Stimulated activated CD8-positive, alpha-beta memory T cell treated with anti-CD3 and anti-CD28 coated beads, Interleukin-12 subunit alpha, Interleukin-12 subunit beta, amount 100 ng/mL, for 24 hours (primary cell): ENCODE measurements at regions not wholly inside any gene's neighbourhood (a gene's known extent, or its start where the extent isn't known, plus 50 kb on each side); places are given as distances from the start of the nearest gene placed in this dataset.
"Not testable (repeated sequence)": the region's sequence is repeated elsewhere in the genome, so short reads cannot be mapped to it uniquely, and the experiment has no call there.

ENCODE experiments used
- DNase-seq: peaks from one replicate; pipeline ENCODE4 v3.0.0-alpha.2; 2020; ENCODE audit errors: extremely low read depth

DNA sequence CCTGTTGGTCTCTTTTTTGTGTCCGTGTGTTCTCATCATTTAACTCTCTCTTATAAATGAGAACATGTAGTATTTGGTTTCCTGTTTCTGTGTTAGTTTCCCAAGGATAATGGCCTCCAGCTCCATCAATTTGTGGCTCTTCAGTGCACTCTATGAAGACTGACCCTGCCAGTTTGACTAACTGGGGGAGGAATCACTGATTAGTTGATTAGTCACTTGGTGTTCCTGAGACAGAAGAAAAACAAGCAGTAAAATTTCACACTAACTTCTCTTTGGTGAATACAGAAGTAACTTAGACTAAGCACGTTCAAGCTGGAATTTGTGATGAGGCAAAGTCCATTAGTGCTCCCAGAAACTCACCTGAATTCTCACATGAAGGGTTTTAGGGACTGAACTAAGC, 495.8 kb upstream of the RORB start:
- DNase-seq: no peak

DNA sequence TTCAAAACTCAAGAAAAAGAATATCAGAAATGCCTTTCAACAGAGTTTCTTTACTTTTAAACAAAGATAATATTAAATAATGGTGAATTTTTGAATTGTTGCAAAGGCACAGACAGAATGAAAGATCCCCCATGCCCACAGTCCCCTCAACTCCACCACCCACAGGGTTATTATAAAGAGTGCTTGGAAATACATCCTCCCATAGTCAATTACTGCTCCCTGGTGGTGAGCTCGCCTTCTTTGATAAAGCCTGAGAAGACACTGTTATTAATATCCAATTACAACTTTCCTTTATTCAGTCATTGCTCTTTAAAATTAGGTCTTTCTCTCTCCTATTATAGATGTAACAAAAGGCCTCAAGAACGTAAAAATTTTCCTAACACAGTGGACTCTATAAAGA, 490.2 kb upstream of the RORB start:
- no peak for DNase-seq

DNA sequence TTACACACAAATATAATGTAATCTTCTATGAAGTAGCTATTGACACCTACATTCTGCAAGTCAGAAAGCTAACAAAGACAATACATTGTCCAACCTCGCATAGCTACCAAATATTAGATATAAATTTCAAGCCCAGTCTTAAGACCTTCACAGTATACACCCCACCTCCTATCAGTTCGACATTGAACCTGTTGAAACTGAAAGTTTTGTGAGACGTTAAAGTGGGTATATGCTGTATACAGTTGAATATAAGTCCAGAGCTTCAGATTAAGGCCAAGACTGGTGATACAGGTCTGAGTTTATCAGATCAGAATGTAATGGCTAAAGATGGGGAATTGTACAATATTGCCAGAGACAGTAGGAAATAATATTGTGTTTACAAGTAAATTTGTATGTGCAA, 489.3 kb upstream of the RORB start:
- no peak for DNase-seq

DNA sequence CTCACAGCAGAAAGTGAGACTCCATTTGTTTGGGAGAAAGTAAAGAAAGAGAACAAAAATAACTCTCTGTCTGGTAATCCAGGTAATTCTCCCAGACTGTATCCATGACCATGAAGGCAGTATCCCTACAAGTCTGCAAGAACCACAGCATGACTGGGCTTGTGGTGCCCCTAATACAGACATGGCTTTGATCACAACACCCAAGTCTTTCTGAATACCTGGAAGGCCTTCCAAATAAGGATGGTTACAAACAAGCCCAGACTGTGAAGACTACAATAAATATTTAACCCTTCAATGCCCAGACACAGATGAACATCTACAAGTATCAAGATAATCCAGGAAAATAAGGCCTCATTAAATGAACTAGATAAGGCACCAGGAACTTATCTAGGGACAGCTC, 481.1 kb upstream of the RORB start:
- DNase-seq: no peak

DNA sequence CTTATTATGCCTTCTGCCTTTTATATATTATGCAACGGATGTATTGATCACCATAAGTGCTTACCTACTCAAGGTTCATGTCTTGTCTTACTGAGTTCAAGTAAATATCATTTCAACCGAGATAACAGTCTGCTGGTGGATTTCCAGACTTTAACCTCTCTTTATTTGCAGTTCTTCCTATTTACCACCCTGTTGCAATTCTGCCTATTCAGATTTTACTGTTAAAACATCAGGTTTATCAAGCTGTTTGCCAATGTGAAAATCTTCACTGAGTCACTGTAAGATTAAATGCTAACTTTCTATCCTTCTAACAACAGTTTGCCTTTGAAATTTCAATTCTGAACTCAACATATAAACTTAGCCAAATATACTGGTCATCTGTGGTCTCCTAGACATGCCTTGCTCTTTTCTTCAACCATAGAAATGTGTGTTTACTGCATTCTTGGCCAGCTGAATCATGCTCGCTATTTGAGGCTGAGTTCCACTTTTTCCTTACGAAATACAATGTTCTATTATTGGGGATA, 471.7 kb upstream of the RORB start:
- no peak for DNase-seq

DNA sequence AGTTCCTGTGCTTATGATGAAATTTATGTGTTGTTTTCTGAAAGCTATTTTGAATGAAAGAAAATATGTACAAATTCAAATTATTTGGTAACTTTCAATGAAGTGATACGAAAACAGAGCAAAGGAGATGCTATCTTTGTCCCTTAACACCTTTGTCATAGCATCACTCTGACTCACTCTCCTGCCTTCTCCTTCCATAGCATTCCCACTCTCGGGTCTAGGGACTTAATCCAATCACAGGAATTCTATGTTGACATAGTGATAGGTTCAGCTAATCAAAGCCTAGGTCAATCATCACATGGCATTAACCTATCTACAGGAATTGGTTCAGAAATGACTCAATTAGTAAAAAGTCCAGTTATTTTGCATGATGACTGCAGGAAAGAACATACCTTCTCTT, 464.7 kb upstream of the RORB start:
- no peak for DNase-seq

DNA sequence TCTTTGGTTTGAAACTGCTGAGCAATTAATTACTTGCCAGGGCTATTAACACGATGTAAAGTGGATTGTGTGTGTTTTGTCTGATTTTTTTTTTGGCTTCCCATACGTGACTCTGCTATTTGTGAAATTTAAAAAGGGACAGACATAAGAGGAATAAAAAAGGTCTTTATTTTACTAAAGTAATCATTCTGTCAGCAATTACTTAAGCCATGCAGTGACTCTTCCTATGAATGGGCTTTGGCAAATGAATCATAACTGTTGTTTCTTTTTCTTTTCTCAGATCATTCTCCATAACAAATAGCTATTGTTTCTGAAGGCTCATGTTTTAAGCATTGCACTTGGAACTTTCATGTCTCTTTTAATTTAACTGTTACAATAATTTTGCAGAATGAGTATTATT, 461.3 kb upstream of the RORB start:
- no peak for DNase-seq

DNA sequence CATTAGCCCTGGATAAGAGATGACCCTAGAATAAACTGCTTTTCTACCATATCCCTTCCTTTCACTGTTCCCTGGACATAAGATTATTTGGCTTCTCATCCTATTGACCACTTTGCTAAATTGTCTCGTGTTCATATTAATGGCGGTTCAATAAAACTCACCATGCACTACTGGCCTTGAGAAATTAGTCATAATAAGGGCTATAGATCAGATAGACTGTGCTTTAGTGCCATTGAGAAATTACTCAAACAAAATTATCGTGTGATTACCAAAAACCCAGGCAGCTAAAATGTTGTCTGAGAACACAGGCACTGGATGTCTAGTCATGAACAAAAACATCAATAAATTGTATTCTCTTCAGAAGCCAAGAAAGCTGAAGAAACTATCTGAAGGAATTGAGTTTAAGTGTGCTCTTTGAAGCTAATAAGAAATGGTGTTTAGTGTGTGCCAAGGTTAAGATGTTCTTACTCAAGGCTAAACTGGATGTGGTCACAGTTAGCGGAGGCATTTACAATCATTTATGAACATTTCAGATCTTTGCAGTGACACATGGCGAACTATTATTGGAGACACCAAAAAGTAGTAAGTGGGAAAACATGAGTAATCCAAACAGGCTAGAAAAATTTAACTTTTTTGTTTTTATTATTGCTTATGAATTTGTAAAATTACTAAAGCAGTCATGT, 460.4 kb upstream of the RORB start:
- DNase-seq: no peak

DNA sequence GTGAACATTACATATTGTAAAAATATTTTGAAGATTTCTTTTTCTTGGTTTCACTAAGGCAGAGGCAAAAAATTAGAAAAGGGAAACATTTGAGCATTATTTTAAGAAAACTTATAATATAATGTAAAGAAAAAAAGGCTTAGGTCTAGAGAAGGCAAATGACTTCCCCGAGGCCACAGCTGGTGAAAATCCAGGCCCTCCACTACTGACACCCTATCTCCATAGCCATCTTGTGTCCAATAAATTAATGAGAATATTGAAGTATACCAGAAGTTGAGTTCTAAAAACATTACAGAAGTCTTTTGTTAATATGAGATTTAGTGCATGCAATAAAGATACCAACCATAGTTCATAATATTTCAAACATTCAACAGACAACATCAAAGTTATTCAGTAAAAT, 459.9 kb upstream of the RORB start:
- no peak for DNase-seq

DNA sequence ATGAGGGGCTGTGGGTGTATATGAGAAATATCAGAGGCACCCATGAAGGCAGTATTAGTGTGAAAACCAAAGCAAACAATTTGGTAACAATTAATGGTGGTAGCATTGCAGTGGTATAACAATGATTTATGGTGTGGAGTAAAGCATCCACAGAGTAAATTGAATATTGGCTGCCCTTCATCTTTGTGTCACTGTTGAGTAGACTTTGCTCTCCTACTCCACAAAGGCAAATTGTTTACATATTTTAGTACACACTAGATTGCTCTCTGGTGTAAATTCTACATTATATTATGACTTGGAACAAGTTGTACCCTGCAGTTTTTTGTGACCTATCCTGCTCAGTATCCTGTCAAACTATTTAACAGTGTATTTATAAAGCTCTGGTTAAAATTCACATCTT, 455.5 kb upstream of the RORB start:
- no peak for DNase-seq

DNA sequence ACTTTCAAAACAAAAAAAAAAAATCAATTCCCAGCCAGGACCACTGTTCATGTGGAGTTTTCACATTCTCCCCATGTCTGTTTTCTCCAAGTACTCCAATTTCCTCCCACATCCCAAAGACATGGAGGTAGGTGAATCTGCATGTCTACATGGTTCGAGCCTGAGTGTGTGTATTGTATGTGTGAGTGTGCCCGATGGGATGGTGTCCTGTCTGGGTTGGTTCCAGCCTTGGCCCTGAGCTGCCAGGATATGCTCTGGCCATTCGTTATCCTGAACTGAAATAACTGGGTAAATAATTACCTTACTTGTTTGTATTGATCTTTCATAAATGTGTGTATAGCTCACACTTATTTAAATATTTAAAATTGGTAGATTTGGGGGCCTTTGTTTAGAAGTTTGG, 452.3 kb upstream of the RORB start:
- no peak for DNase-seq

DNA sequence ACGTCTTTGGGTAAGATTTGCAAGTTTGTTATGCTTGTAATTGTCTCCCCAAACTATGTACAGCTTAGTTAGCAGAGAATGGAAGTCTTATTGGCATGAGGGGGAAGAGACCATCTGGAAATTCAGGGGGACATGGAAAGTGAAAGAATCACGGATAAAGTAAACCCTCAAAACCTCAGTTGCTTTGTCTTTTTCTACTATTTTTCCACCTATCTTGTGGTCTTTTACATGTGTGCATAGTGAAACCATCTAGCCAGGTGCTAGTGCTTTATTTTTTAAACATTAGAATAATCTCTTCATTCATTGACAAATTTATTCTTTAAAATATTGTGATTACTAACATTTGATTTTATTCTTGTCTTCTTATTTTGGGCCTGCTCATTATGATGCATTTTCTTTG, 441.1 kb upstream of the RORB start:
- no peak for DNase-seq

DNA sequence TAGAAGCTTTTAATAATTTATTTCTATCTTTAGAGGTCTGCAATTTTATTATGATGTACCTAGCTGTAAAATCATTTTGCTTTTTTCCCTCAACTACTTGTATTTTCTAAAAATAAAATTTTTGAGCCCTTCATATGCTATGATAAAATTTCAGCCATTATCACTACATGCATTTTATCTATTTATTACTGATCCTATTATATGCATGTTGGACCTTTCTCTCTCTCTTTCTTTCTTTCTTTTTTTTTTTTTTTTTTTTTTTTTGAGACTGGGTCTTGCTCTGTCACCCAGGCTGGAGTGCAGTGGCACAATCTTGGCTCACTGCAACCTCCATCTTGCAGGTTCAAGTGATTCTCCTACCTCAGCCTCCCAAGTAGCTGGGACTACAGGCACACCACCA, 440.1 kb upstream of the RORB start:
- DNase-seq: not testable (repeated sequence)

DNA sequence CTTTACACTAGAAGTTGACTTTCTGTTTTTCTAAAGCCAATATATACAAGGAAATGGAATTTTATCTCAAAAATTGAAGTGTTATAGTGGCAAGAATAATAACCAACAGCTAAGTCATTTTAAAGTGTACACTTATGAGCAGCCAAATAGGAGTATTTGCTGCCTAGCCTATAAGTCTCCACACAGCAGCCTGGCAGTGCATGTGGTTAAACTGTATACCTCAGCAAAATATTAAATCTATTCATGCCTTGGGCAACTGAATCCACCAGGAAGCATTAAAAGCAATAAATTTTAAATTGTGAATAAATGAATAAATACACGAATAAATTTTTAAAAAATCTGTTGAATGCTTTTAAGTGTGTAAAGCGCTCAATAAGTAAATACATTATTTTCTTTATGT, 432.4 kb upstream of the RORB start:
- no peak for DNase-seq

DNA sequence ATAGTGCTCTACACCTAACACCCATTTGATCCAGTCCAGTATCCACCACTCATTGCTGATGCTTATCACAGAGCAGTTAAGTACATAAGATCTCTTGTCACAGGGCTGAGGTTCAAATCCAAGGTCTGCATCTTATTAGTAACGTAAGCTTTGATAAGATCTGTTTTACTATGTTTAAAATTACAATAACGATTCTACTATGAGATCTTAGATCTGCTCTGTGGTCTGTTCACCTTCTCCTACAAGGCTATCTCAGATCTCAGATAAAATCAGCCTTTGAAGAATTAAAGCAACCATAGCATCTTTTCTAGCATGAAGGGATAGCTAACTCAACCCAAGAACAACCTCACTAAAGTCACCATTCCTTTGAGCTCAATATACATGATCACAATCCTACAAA, 431.0 kb upstream of the RORB start:
- no peak for DNase-seq

DNA sequence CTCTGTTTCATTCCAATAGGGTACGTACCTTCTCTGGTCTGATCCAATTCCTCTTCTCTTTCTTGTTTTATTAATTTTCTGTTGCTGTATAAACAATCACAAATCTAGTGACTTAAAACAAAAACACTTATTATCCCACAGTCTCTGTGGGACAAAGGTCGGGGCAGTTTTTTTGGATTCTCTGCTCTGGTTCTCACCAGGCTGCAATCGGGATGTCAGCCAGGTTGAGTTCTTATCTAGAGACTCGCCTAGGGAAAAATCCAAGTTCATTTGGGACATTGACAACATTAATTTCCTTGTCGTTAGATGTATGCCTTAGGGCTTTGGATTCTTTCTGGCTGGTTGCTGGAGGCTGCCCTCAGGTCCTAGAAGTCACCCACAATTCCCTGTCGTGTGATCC, 430.5 kb upstream of the RORB start:
- no peak for DNase-seq

DNA sequence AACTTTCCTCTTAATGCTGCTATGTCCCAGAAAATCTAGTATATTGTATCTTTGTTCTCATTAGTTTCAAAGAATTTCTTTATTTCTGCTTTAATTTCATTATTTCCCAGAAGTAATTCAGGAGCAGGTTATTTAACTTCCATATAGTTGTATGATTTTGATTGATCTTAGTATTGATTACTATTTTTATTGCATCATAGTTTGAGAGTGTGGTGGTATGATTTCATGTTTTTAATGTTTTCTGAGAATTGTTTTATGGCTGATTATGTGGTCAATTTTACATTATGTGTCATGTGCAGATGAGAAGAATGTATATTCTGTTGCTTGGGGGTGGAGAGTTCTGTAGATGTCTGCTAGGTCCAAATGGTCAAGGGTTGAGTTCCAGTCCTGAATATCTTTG, 425.6 kb upstream of the RORB start:
- no peak for DNase-seq

DNA sequence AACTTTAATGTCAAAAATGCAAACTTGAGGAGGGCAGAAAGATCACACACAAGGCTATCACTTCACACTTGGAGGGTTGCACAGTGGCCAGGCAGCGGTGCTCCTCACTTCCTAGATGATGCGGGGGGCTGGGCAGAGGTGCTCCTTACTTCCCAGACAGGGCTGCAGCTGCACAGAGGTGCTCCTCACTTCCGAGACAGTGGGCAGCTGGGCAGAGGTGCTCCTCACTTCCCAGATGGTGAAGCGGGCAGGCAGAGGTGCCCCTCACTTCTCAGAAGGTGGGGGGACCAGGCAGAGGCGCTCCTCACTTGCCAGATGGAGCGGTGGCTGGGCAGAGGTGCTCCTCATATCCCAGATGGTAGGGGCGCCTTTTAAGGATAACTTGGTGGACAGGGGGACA, 423.2 kb upstream of the RORB start:
- DNase-seq: no peak

DNA sequence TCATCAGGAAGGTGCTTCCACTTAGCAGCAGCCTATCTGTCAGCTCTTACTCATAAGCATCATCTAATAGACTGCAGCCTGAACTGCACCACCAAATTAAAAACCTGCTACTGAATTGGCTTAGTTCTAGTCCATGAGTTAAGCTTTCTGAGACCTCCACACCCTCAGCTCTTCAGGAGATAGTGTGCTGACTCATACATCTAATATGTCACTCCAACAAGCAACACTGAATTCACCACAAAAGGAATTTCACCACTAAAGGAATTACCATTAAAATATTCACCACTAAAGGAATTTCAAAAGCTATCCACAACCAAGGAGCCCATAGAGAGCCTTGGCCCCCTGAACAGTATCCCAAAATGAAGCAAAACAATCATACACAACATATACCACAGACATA, 418.5 kb upstream of the RORB start:
- DNase-seq: no peak

DNA sequence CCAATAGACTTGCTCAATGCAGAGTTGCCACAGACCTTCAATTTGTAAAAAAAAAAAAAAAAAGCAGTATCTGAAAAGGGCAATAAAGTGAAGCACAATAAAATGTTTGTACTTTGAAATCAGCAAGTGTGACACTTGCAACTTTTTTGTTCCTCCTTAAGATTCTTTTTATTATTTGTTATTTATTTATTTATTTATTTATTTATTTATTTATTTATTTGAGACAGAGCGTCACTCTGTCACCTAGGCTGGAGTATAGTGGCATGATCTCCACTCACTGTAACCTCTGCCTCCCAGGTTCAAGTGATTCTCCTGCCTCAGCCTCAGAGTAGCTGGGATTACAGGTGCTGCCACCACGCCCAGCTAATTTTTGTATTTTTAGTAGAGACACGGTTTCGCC, 416.5 kb upstream of the RORB start:
- not testable (repeated sequence) for DNase-seq

DNA sequence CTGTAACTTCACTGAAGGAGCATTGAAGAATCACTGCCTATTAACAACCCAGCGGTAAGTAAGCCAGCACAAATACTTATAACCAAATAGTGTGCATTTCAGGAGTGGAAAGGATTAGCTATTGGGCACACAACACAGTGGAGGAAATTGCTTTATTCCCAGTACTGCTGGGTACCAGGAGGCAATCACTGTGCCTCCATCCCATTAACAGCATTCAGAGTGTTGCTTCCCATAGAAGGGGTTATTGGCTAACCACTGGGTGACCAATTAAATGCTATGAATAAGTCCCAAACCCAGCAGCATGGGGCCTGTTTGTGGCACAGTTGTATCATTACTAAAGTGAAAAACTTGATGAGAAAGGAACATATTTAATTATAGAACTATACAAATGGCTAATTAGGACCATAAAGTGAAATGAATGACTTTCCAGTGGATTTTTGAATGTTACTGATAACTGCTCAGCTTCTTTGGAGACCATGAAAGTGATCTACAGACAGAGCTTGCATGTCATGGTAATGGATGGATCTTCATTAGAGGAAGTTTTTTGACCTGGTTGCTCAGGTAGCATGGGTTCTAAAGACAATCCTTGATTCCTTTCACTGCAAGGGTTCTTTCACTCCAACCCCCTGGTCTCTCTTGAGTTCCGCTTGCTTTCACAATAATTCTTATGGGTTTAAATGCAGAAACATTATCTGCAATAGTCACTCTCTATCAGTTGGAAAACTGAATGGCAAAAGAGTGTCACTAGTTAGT, 413.3 kb upstream of the RORB start:
- DNase-seq: no peak

DNA sequence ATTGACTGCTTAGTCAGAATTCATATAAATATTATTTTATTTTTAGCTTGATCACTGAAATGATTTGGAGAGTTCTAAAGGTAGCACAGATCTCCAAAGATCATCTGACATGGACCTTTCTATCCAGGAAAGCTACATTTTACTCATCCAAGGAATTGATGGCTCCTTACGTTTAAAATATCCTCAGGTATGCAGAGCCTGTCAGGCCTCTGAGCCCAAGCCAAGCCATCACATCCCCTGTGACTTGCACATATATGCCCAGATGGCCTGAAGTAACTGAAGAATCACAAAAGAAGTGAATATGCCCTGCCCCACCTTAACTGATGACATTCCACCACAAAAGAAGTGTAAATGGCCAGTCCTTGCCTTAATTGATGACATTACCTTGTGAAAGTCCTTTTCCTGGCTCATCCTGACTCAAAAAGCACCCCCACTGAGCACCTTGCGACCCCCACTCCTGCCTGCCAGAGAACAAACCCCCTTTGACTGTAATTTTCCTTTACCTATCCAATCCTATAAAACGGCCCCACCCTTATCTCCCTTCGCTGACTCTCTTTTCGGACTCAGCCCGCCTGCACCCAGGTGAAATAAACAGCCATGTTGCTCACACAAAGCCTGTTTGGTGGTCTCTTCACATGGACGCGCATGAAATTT, 411.6 kb upstream of the RORB start:
- DNase-seq: not testable (repeated sequence)

DNA sequence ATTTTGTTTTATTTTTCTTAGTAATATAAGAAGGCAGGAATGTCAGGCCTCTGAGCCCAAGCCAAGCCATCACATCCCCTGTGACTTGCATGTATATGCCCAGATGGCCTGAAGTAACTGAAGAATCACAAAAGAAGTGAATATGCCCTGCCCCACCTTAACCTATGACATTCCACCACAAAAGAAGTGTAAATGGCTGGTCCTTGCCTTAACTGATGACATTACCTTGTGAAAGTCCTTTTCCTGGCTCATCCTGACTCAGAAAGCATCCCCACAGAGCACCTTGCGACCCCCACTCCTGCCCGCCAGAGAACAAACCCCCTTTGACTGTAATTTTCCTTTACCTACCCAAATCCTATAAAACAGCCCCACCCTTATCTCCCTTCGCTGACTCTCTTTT, 406.2 kb upstream of the RORB start:
- DNase-seq: not testable (repeated sequence)
